Activated CD8-positive, alpha-beta T cell treated with anti-CD3 and anti-CD28 coated beads for 36 hours (primary cell): ENCODE measurements at regions not wholly inside any gene's neighbourhood (a gene's known extent, or its start where the extent isn't known, plus 50 kb on each side); places are given as distances from the start of the nearest gene placed in this dataset.

ENCODE experiments used
- ATAC-seq: fragments of 200-7000 bp; cut with Tn5 transposase; one replicate; pipeline ENCODE4 v1.10.0; 2021; ENCODE audit warnings: mild to moderate bottlenecking, moderate library complexity
- CTCF ChIA-PET: fragments of 350-600 bp; sonication (Branson Sonifier 250); formaldehyde crosslinking; loops from one replicate; lab custom pipeline; 2021; ENCODE audit warnings: antibody characterized with exemption; lab: Charles Lee
- POLR2A ChIA-PET: fragments of 350-600 bp; sonication (Branson Sonifier 250); formaldehyde crosslinking; loops from one replicate; lab custom pipeline; 2021; ENCODE audit warnings: antibody characterized with exemption; lab: Charles Lee
- DNase-seq: peaks from one replicate; pipeline ENCODE4 v3.0.0-alpha.2; 2020
- H3K27ac Mint-ChIP-seq: one replicate; pipeline ENCODE4 v1.8.0; 2021; ENCODE audit warnings: mild to moderate bottlenecking, mixed read lengths
- H3K27me3 Mint-ChIP-seq: one replicate; pipeline ENCODE4 v1.8.0; 2021; ENCODE audit warnings: mixed read lengths
- H3K36me3 Mint-ChIP-seq: one replicate; pipeline ENCODE4 v1.8.0; 2021; ENCODE audit warnings: low read depth, mixed read lengths
- H3K4me1 Mint-ChIP-seq: one replicate; pipeline ENCODE4 v1.8.0; 2021; ENCODE audit warnings: low read depth, mixed read lengths
- H3K4me3 Mint-ChIP-seq: one replicate; pipeline ENCODE4 v1.8.0; 2021; ENCODE audit warnings: mild to moderate bottlenecking, moderate library complexity, mixed read lengths
- H3K9me3 Mint-ChIP-seq: one replicate; pipeline ENCODE4 v1.8.0; 2021; ENCODE audit warnings: mixed read lengths
- CTCF ChIP-seq: fragments of 200-600 bp; IDR thresholded peaks from one replicate; pipeline ENCODE4 v1.8.0; 2022; ENCODE audit warnings: antibody characterized with exemption, mild to moderate bottlenecking
- intact Hi-C: fragments of 100-400 bp; cut with micrococcal nuclease; formaldehyde crosslinking; loops from one replicate; pipeline ENCODE4 v1.10.0; 2022

GRCh38 chr4:155134136-155134535 lies 74.3 kb upstream of the NPY2R start:
- ChIA-PET CTCF (no interaction called here), POLR2A (no interaction called here)
- Mint-ChIP-seq H3K27me3 (no peaks in the 10 kb centered on the region), H3K4me1 (no peaks in the 10 kb centered on the region), H3K9me3 (no peaks in the 10 kb centered on the region), H3K27ac (no peak overlapping the region), H3K36me3 (no peaks in the 10 kb centered on the region), H3K4me3 (no peak overlapping the region)
- intact Hi-C loops = no loop called here
- ATAC-seq (no peak), DNase-seq (no peak)
- no peak for TF ChIP-seq CTCF

- no peak for ATAC-seq
- H3K27ac Mint-ChIP-seq = no peak overlapping the region
- H3K4me1 Mint-ChIP-seq = no peaks in the 10 kb centered on the region
- no peak for DNase-seq
- no peaks in the 10 kb centered on the region for H3K9me3 Mint-ChIP-seq
- ChIA-PET POLR2A (no interaction called here), CTCF (no interaction called here)
- H3K27me3 Mint-ChIP-seq = no peaks in the 10 kb centered on the region
- intact Hi-C loops = no loop called here
- no peaks in the 10 kb centered on the region for H3K36me3 Mint-ChIP-seq
- TF ChIP-seq CTCF = no peak
- no peak overlapping the region for H3K4me3 Mint-ChIP-seq
Observed at GRCh38 chr4:155140889-155141288, 67.5 kb upstream of the NPY2R start.

GRCh38 chr4:155143512-155143911 lies 64.9 kb upstream of the NPY2R start:
- ATAC-seq = no peak
- intact Hi-C loops = no loop called here

More at GRCh38 chr4:155143512-155143911, 64.9 kb upstream of the NPY2R start:
- POLR2A ChIA-PET = no interaction called here
- CTCF ChIA-PET = no interaction called here
- peaks cover 1% of the 10 kb centered on the region for H3K27me3 Mint-ChIP-seq
- H3K9me3 Mint-ChIP-seq = no peaks in the 10 kb centered on the region
- no peak overlapping the region for H3K27ac Mint-ChIP-seq
- no peaks in the 10 kb centered on the region for H3K4me1 Mint-ChIP-seq
- no peak for TF ChIP-seq CTCF
- H3K4me3 Mint-ChIP-seq = no peak overlapping the region
- no peak for DNase-seq
- H3K36me3 Mint-ChIP-seq = no peaks in the 10 kb centered on the region
